SH-SY5Y (cell line): ENCODE measurements at regions not wholly inside any gene's neighbourhood (a gene's known extent, or its start where the extent isn't known, plus 50 kb on each side); places are given as distances from the start of the nearest gene placed in this dataset.

Source experiments
- GATA2 ChIP-seq: IDR thresholded peaks from 2 replicates; pipeline ENCODE4 v1.6.1; 2011; ENCODE audit warnings: mild to moderate bottlenecking, low read depth, low read length
- GATA3 ChIP-seq: IDR thresholded peaks from 2 replicates; pipeline ENCODE4 v1.6.1; 2011; ENCODE audit warnings: low read depth, mild to moderate bottlenecking, low read length, moderate library complexity

DNA sequence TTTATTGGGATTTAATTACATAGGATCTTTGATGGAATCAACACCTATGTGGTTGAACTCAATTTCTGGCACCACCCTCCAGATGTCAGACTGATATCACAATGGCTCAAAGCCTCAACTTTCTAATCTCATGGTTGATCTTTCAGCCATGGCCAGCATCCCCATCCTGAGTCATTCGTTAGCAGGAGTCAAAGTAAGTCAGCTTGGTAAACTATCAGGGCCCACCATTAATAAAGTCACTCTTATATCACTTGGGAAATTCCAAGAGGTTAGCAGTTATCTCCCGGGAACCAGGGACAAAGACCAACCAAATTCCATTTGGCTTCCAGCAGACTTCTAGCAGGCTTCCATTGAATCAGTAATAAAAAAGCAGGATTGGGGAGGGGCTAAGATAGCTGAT lies 50.7 kb upstream of the TNFSF4 start:
- no peak for TF ChIP-seq GATA2

DNA sequence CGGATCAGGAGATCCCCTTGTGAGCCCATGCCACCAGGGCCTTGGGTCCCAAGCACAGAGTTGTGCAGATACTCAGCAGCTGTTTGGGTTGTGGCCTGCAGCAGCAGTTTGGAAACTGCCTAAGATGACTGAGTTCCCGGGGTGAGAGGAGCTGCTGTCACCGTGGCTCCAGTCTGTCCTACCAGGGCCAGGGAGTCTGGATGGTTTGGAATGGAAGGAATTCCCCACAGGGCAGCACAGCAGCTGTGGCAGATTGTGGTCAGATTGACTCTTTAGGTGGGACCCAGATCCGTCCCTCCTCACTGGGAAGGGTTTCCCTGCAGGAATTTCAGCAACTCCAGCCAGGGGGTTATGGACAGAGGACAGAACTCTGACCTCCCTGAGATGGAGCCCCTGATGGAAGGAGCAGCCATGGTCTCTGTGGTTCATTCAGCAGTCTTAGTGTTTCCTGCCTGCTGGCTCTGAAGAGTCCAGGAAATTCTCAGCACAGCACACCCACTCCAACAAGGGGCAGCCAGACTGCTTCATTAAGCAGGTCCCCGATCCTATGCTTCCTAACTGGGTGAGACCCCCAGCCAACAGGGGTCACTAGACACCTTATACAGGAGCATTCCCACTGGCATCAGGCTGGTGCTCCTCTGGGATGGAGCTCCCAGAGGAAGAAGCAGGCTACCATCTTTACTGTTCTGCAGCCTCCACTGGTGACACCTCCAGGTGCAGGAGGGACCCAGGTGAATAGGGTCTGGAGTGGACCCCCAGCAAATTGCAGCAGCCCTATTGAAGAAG lies 51.5 kb upstream of the TNFSF4 start:
- TF ChIP-seq GATA2 (no peak), GATA3 (no peak)

DNA sequence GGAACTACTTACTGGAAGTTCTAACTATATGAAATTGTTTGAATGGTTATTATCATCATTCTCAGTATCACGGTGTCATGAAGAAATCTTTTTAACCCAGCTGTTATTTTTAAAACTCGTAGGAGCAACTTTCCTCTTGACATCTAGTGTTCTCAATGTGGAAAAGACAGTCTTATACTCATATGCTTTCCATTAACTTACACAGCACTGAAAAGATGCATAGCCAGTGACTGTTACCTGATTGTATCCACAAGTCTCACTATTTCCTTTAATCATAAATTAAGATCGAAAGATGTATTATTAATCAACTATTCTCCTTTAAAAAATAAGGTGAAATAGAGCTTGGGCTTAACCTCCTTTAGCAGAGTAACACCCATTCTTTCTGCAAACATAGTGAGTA lies 59.7 kb upstream of the TNFSF4 start:
- no peak for TF ChIP-seq GATA2
- TF ChIP-seq GATA3, result no peak

DNA sequence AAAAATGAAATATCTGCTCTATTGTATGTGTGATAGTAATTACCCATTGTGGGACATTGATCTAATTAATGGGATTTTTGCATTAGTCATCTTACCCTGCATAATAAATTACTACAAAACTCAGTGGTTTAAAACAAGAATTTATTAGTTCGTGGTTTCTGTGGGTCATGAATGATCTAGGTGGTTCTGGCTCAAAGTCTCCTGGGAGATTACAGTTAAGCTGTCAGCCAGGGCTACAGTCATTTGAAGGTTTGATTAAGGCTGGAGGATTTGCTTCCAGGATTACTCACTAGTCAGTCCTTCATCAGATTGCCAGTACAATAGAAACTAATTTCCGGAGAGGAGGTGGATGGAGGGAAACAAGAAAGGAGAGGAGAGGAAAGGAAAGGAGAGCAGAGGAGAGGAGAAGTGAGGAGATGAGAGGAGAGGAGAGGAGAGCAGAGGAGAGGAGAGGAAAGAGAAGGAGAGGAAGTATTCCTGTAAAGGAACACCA lies 60.4 kb upstream of the TNFSF4 start:
- no peak for TF ChIP-seq GATA2
- no peak for TF ChIP-seq GATA3

DNA sequence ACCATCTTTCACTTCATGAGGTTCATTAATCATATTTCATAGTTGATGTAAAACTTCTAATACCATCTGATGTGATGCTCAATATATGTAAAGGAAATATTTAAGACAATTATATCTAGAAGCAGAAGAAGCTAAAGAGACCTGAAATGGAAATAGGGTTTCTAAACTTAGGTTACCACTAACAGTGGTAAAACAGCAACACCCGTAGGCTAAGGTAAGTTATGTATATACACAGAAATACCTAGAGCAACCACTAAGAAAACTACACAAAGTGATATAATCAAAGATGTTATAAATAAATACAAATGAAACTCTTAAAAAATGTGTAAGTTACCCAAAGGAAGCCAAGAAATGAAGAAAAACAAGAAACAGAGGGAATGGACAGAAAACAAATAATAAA lies 61.1 kb upstream of the TNFSF4 start:
- TF ChIP-seq GATA2 (no peak), GATA3 (no peak)

DNA sequence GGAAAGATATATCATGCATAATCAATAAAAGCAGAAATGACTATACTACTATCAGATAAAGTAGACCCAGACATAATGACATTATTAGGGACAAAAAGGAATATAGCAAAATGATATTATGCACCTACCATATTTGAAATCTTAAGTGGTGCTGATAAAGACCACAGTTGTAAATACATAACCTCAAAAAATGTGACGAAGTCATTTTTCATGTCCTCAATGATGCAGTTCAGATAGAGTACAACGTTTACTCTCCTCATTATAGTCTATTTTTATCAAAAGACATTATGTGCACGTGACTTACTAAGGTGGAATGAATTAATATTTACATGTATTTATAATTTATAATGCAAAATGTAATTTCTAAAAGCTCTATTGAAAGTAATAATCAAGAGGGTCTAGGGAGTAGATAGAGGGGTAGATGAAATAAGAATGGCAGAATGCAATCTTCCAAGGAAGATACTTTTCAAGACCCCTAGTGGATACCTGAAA lies 61.7 kb upstream of the TNFSF4 start:
- TF ChIP-seq GATA2, result no peak
- TF ChIP-seq GATA3, result no peak

DNA sequence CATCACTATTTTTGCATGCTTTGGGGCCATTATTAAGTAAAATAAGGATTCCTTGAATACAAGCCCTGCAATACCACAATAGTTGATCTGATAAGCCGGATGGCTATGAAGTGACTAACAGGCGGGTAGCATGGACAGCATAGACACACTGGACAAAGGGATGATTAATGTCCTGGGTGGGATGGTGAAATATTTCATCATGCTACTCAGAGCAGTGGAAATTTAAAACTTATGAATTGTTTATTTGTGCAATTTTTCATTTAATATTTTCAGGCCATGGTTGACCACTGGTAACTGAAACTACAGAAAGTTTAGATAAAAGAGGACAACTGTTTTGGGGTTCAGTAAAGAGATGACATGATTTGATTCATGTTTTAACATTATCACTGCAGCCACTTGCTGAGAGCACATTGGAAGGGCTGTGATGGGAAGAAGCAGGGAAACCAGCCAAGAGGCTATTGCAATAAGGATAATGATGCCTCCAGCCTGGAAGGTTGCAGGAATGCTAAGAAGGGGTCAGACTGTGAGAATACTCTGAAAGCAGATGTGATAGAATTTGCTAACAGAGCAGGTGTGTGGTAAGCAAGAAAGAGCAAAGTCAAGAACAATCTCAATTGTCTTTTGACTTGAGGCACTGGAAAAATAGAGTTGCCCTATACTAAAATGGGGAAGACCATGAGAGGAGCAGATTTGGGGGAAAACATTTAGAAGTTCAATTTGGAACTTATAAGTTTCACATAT lies 62.5 kb upstream of the TNFSF4 start:
- TF ChIP-seq GATA3 (no peak), GATA2 (no peak)

DNA sequence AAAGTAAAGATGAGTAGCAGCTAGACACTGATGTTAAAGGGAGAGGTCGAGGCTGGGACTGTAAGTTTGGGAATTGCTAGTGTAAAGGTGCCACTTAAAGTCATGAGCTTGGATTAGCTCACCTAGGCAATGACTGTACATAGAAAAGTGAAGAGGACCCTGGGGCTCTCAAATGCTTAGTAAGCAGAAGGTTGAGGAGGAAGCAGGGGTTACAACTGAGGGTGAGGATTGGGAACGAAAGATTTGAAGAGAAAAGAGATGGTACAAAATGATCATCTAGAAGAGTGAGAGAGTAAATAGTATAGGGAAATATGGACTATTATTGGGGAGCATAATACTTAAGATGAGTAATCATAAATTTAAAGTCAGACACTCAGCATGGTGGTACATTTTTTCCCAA lies 63.1 kb upstream of the TNFSF4 start:
- no peak for TF ChIP-seq GATA3
- TF ChIP-seq GATA2, result no peak

DNA sequence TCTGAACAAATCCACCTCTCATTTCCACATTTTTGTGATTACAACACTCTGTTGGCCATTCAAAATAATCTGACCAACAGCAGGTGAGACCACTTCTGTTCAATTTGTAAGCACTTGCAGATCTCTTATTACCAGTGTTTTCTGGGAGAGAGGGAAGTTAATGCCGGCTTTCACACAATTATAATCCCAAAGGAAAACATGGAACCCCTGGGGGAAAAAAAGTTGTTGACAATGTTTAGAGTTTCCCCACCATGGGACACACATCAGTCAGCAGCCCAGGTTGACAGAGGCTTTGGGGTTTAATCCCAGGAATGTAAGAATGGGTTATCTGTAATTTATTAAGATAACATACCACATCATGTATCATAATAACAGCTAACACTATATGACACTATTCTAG lies 68.4 kb upstream of the TNFSF4 start:
- TF ChIP-seq GATA3 (no peak), GATA2 (no peak)

DNA sequence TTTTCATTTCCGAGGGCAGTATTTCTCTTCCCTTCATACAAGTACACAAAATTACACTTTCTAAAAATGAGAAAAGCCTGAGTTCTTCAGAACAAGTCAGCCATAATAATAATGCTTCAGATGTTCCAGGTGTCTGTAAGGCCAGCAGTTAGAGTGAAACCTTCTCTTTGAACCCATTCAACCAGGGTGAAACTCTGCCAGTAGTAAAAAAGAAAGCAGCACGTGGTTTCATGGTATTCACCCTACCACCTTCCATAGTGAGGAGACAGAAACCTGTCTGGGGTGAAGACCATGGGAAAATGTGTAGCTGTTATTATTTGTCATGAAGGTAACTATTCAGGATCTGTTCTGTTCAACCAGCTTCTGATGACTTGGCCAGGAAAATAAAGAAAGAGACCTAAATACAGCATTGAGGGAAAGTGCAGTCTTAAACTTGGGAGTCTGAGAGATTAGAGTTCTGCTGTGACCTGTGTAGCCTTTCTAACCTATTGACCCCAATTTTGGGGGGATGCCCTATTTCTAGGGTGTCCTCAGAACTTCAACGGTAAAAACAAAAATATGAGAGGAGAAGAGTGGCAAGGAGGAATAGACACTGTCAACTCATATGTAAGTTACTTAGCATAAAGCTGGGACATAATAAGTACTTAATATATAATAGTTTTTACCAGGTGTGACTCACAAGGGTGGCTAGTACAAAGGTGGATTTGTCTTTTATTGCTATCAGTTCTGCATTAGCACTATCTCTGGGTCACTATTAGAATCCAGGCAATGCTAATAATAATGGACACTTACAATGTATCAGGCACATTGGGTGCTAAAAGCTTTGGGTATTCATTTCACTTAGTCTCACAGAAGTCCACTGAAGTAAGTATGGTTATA lies 70.0 kb upstream of the TNFSF4 start:
- no peak for TF ChIP-seq GATA2
- no peak for TF ChIP-seq GATA3

DNA sequence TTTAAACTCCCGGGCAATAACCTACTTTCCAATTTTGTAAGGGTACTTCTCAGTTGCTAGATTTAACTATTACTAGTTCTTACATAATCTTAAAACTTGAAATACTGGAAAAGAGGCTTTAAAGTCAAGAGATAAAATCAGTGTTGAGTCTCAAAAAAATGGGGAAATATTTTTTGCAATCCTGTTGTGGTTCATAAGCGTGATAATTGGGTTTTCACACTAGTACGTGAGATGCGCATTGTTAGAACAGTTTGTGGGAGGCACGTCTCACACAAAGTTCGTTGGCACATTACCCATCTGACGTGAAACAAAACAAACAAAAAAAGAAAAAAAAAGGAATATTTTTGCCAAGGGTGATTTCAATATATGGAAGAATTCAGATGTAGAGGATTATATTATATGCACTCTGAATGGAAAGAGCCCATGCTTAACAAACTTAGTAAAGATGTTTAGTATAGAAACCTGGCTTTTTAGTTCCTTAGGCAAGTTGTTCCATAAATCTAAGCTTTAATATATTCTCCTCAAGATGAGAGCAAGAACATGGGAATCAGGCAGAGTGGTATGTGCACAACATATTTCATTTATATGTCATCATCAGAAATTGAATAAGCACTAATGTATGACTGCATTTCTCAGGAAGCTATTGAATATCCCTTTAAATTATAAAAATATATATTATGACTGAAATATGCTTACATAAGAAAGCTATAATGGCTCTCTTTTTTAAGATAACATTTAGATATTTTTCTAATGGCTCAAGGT lies 73.9 kb upstream of the TNFSF4 start:
- TF ChIP-seq GATA3, result no peak
- TF ChIP-seq GATA2, result no peak

DNA sequence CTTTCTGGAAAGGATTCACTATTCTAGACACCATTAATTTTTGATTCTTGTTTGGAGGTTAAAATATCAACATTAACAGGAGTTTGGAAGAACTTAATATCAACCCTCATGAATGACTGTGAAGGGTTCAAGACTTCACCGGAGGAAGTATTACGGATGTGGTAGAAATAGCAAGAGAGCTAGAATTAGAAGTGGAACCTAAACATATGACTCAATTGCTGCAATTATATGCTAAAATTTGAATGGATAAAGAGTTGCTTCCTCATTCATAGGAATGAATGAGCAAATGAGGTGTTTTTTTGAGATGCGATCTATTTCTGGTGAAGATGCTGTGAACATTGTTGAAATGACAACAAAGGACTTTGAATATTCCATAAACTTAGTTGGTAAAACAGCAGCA lies 77.9 kb upstream of the TNFSF4 start:
- TF ChIP-seq GATA3 (no peak), GATA2 (no peak)

DNA sequence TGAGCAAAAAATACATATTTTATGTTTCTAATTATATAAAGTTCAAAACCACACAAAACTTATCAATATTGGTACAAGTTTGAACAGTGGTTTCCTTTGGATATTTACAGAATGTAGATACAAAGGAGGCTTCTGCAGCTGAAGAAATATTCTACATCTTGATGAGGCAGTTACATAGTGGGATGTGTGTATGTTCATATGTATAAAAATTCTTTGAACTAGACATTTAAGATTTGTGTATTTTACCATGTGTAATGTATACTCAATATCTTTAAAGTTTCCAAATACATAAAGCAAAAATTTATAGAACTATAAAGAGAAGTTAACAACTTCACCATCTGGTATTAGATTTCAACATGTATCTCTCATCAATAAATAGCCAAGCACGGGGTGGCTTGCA lies 80.7 kb upstream of the TNFSF4 start:
- no peak for TF ChIP-seq GATA3
- TF ChIP-seq GATA2, result no peak
